CD14-positive monocyte (primary cell): ENCODE measurements at regions not wholly inside any gene's neighbourhood (a gene's known extent, or its start where the extent isn't known, plus 50 kb on each side); places are given as distances from the start of the nearest gene placed in this dataset.

Experiments used
- DNase-seq, 3 donors: peaks; one replicate each; pipeline ENCODE4 v3.0.0-alpha.2; 2011 to 2022
- H2AFZ ChIP-seq: 2 replicates; pipeline ENCODE4 v1.6.0; 2012; ENCODE audit warnings: mild to moderate bottlenecking, low read depth, low read length, inconsistent platforms; ENCODE audit not compliant: insufficient read depth, poor library complexity, severe bottlenecking
- H3K27ac ChIP-seq, 2 donors: 1 replicate in 1 of 2; 2 replicates in 1 of 2; pipeline ENCODE4 v1.5.1; 2012 to 2013; ENCODE audit warnings: low read length in 2 of 2, control low read depth in 1 of 2, inconsistent platforms in 1 of 2, low read depth in 1 of 2, mild to moderate bottlenecking in 1 of 2
- H3K27me3 ChIP-seq, 2 donors: one replicate each; pipeline versions ENCODE4 v1.6.0 to v1.6.1; 2011 to 2013; ENCODE audit warnings: low read length in 2 of 2; ENCODE audit not compliant: control insufficient read depth in 2 of 2, insufficient read depth in 2 of 2
- H3K36me3 ChIP-seq, 2 donors: replicated peaks in 1 of 2; 1 replicate in 1 of 2; 2 replicates in 1 of 2; pipeline versions ENCODE4 v1.5.1 to v1.6.1; 2012 to 2013; ENCODE audit warnings: low read length in 2 of 2, control low read depth in 1 of 2, inconsistent platforms in 1 of 2, mild to moderate bottlenecking in 1 of 2; ENCODE audit not compliant: insufficient read depth in 2 of 2, control insufficient read depth in 1 of 2
- H3K4me1 ChIP-seq, 2 donors: 1 replicate in 1 of 2; 2 replicates in 1 of 2; pipeline versions ENCODE4 v1.5.1 to v1.6.1; 2012 to 2013; ENCODE audit warnings: low read length in 2 of 2, control low read depth in 1 of 2, inconsistent platforms in 1 of 2, mild to moderate bottlenecking in 1 of 2, moderate library complexity in 1 of 2; ENCODE audit not compliant: insufficient read depth in 2 of 2, control insufficient read depth in 1 of 2
- H3K4me2 ChIP-seq: replicated peaks from 2 replicates; pipeline ENCODE3; 2012; ENCODE audit warnings: low read length, moderate library complexity, mild to moderate bottlenecking; ENCODE audit not compliant: poor library complexity, severe bottlenecking; ENCODE audit errors: extremely low read depth
- H3K4me3 ChIP-seq, 3 experiments: fragments of 200-600 bp in 1 of 3; sonication (generic) in 1 of 3; replicated peaks in 1 of 3; 1 replicate in 2 of 3; 2 replicates in 1 of 3; pipeline ENCODE4 v1.5.1; 2011 to 2013; ENCODE audit warnings: low read length in 3 of 3, mild to moderate bottlenecking in 3 of 3, control low read depth in 2 of 3, low read depth in 2 of 3, inconsistent platforms in 1 of 3, moderate library complexity in 1 of 3
- H3K79me2 ChIP-seq: 2 replicates; pipeline ENCODE4 v1.6.0; 2012; ENCODE audit warnings: mild to moderate bottlenecking, control low read depth, inconsistent platforms, low read length, moderate library complexity; ENCODE audit not compliant: insufficient read depth
- H3K9ac ChIP-seq: 2 replicates; pipeline ENCODE4 v1.6.0; 2017; ENCODE audit warnings: low read length, mild to moderate bottlenecking; ENCODE audit not compliant: insufficient read depth, poor library complexity, severe bottlenecking
- H3K9me3 ChIP-seq, 2 donors: replicated peaks in 1 of 2; 1 replicate in 1 of 2; 2 replicates in 1 of 2; pipeline versions ENCODE4 v1.5.1 to v1.6.1; 2012 to 2013; ENCODE audit warnings: low read length in 2 of 2, control low read depth in 1 of 2; ENCODE audit not compliant: control insufficient read depth in 1 of 2, insufficient read depth in 1 of 2
- H4K20me1 ChIP-seq: 2 replicates; pipeline ENCODE4 v1.6.0; 2012; ENCODE audit warnings: mild to moderate bottlenecking, low read length, control low read depth, moderate library complexity; ENCODE audit not compliant: insufficient read depth
- H3K27ac Mint-ChIP-seq, 7 donors: one replicate each; pipeline ENCODE4 v1.8.0; 2020; ENCODE audit warnings: mild to moderate bottlenecking in 7 of 7, mixed read lengths in 7 of 7, moderate library complexity in 6 of 7, inconsistent platforms in 2 of 7
- H3K27me3 Mint-ChIP-seq, 3 donors: one replicate each; pipeline ENCODE4 v1.8.0; 2021 to 2022; ENCODE audit warnings: low read depth in 3 of 3, mild to moderate bottlenecking in 3 of 3, mixed read lengths in 3 of 3, moderate library complexity in 3 of 3, inconsistent platforms in 1 of 3
- H3K36me3 Mint-ChIP-seq, 2 donors: one replicate each; pipeline ENCODE4 v1.8.0; 2020; ENCODE audit warnings: mixed read lengths in 2 of 2, inconsistent platforms in 1 of 2, mild to moderate bottlenecking in 1 of 2
- H3K4me1 Mint-ChIP-seq: one replicate; pipeline ENCODE4 v1.8.0; 2020; ENCODE audit warnings: mild to moderate bottlenecking, mixed read lengths
- H3K4me3 Mint-ChIP-seq, 2 donors: one replicate each; pipeline ENCODE4 v1.8.0; 2020; ENCODE audit warnings: mild to moderate bottlenecking in 2 of 2, mixed read lengths in 2 of 2, moderate library complexity in 1 of 2
- H3K9me3 Mint-ChIP-seq, 7 donors: one replicate each; pipeline ENCODE4 v1.8.0; 2020 to 2022; ENCODE audit warnings: mixed read lengths in 7 of 7, mild to moderate bottlenecking in 6 of 7, moderate library complexity in 6 of 7, inconsistent platforms in 2 of 7
- WGBS: methylation state at CpG from one replicate; pipeline ENCODE4 v1.1.5; 2013; ENCODE audit warnings: missing lambda C conversion rate; ENCODE audit not compliant: insufficient coverage; 5-methylcytosine and 5-hydroxymethylcytosine counted together
- intact Hi-C, 2 donors: fragments of 100-400 bp; cut with micrococcal nuclease; formaldehyde crosslinking; loops; one replicate each; pipeline versions ENCODE4 v1.15.0 to v1.15.1; 2023
- TF ChIP-seq, protein P1 (sequence below): fragments of 200-600 bp; IDR thresholded peaks from one replicate; pipeline ENCODE4 v1.8.0; 2022; ENCODE audit warnings: antibody characterized with exemption, mild to moderate bottlenecking

DNA sequence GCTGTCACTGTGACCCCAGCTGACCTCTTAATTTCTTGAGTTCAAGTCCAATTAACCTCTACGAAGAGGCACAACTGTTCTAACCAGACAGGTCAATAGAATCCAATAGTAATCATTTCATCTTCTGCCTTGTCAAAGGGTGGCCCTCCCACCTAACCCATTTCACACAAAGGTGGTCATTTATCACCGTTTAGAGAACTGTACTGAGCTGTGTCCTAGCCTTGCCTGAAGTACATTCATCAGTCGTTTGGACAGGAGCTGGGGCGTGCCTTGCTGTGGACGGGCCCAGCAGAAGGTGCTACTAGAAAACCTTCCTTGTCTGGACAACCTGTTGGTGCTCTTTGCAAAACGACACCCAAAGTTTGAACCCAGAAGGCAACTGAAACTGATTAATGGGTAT is 605.4 kb downstream of the ISL1 start:
- H3K27ac Mint-ChIP-seq: no peak overlapping the region
- Histone ChIP-seq H3K4me3 (no peak overlapping the region), H3K27me3 (no peaks in the 10 kb centered on the region), H3K9me3 (no peaks in the 10 kb centered on the region), H3K36me3 (no peaks in the 10 kb centered on the region), H4K20me1 (no peaks in the 10 kb centered on the region), H3K4me2 (no peak overlapping the region), H3K27ac (no peak overlapping the region), H3K79me2 (no peaks in the 10 kb centered on the region), H3K9ac (no peak overlapping the region), H3K4me1 (no peaks in the 10 kb centered on the region), H2AFZ (no peak overlapping the region)
- DNase-seq: no peak
- no peaks in the 10 kb centered on the region for H3K4me1 Mint-ChIP-seq
- TF ChIP-seq, protein P1, sequence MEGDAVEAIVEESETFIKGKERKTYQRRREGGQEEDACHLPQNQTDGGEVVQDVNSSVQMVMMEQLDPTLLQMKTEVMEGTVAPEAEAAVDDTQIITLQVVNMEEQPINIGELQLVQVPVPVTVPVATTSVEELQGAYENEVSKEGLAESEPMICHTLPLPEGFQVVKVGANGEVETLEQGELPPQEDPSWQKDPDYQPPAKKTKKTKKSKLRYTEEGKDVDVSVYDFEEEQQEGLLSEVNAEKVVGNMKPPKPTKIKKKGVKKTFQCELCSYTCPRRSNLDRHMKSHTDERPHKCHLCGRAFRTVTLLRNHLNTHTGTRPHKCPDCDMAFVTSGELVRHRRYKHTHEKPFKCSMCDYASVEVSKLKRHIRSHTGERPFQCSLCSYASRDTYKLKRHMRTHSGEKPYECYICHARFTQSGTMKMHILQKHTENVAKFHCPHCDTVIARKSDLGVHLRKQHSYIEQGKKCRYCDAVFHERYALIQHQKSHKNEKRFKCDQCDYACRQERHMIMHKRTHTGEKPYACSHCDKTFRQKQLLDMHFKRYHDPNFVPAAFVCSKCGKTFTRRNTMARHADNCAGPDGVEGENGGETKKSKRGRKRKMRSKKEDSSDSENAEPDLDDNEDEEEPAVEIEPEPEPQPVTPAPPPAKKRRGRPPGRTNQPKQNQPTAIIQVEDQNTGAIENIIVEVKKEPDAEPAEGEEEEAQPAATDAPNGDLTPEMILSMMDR: no peak
- H3K9me3 Mint-ChIP-seq: peaks cover 0 to 2% (median 0%) of the 10 kb centered on the region in 7 donors
- WGBS: 87% methylated on average over 4 of the region's 6 CpGs
- no peaks in the 10 kb centered on the region for H3K36me3 Mint-ChIP-seq
- no peak overlapping the region for H3K4me3 Mint-ChIP-seq
- intact Hi-C loops: no loop called here
- H3K27me3 Mint-ChIP-seq: no peaks in the 10 kb centered on the region

DNA sequence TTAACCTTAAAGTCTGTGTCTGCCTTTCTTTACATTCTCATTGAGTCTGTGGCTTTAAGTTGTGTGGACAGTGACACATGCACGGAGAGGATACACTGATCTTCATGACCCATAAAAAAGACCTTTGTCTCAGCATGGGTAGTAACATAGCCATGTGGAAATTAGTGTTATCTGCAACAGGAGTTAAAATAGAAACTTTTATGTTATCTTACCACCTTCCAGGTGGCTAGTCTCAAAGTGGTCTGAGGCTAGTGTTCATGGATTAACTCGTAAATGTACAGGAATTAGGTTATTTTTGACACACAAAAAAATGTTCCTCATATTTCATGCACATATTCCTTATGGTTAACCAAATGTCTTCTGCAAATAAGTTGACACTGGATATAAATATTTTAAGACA is 607.0 kb downstream of the ISL1 start:
- intact Hi-C loops: no loop called here
- H3K36me3 Mint-ChIP-seq: no peaks in the 10 kb centered on the region
- H3K4me2 ChIP-seq: no peak overlapping the region
- H3K9me3 ChIP-seq: no peaks in the 10 kb centered on the region
- H3K27ac ChIP-seq: no peak overlapping the region
- H3K9me3 Mint-ChIP-seq: peaks cover 0 to 3% (median 0%) of the 10 kb centered on the region in 7 donors
- no peak overlapping the region for H2AFZ ChIP-seq
- DNase-seq: no peak
- no peak overlapping the region for H3K4me3 ChIP-seq
- H3K36me3 ChIP-seq: no peaks in the 10 kb centered on the region
- WGBS: 67% methylated on average over 1 of the region's 2 CpGs
- no peaks in the 10 kb centered on the region for H3K4me1 Mint-ChIP-seq
- H3K27me3 Mint-ChIP-seq: no peaks in the 10 kb centered on the region
- H3K79me2 ChIP-seq: no peaks in the 10 kb centered on the region
- no peak overlapping the region for H3K9ac ChIP-seq
- no peaks in the 10 kb centered on the region for H3K27me3 ChIP-seq
- H3K4me3 Mint-ChIP-seq: no peak overlapping the region
- H3K4me1 ChIP-seq: no peaks in the 10 kb centered on the region
- no peaks in the 10 kb centered on the region for H4K20me1 ChIP-seq
- TF ChIP-seq, protein P1: no peak
- no peak overlapping the region for H3K27ac Mint-ChIP-seq
